ENCODE measurements at regions not wholly inside any gene's neighbourhood (a gene's known extent, or its start where the extent isn't known, plus 50 kb on each side); places are given as distances from the start of the nearest gene placed in this dataset.

- POLR2A ChIA-PET: no interaction called here
- DNase-seq: peak; percentile 11
- Mint-ChIP-seq H3K4me1 (peaks cover 4% of the 10 kb centered on the region), H3K27me3 (peaks cover 38% of the 10 kb centered on the region), H3K36me3 (ENCODE audit: low read depth) (no peaks in the 10 kb centered on the region), H3K27ac (no peak overlapping the region), H3K9me3 (ENCODE audit: low read depth) (no peaks in the 10 kb centered on the region), H3K4me3 (peak overlapping the region; percentile 69)
- intact Hi-C loops (cut with DNase I, micrococcal nuclease): no loop called here
- ATAC-seq: no peak
- CTCF ChIA-PET: no interaction called here
These were observed 187.2 kb upstream of the FANCL start for GRCh38 chr2:58428096-58429013.

DNA sequence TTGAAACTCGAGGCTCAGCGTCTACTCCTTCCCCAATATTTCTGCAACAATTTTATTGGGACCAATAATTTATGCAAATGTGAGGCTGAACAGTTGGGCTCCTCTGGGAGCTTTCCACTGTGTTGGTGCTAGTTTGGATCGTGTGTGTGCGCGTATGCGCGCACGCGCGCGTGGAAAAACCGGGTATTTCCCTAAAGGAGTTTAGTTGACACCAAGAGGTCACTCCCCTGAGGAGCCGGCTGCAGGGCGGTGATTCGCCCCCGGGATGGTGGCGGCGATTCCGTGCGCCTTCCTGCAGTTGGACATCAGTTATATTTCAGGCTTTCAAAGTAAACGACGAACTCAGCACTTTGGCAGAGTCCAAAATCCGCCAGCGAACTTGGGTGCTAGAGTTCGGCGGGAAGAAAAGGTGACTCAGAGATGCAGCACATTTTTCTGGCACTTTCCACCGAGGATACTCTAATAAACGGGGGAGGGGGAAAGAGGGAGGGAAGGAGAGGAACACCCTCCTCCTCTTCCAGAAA, 186.5 kb upstream of the FANCL start:
- Mint-ChIP-seq H3K27me3 (peaks cover 38% of the 10 kb centered on the region), H3K4me3 (peak overlapping the region; percentile 69), H3K9me3 (ENCODE audit: low read depth) (no peaks in the 10 kb centered on the region), H3K4me1 (peaks cover 4% of the 10 kb centered on the region), H3K36me3 (ENCODE audit: low read depth) (no peaks in the 10 kb centered on the region), H3K27ac (no peak overlapping the region)
- intact Hi-C loops (cut with DNase I, micrococcal nuclease): no loop called here
- peak; percentile 38 for DNase-seq
- ATAC-seq: peak; percentile 33
- ChIA-PET POLR2A (no interaction called here), CTCF (no interaction called here)

- ChIA-PET CTCF (no interaction called here), POLR2A (no interaction called here)
- H3K4me3 Mint-ChIP-seq: no peak overlapping the region
- peaks cover 4% of the 10 kb centered on the region for H3K4me1 Mint-ChIP-seq
- no peak for DNase-seq
- H3K27ac Mint-ChIP-seq: no peak overlapping the region
- no peaks in the 10 kb centered on the region for H3K9me3 Mint-ChIP-seq (ENCODE audit: low read depth)
- H3K27me3 Mint-ChIP-seq: peaks cover 38% of the 10 kb centered on the region
- no peak for ATAC-seq
- no peaks in the 10 kb centered on the region for H3K36me3 Mint-ChIP-seq (ENCODE audit: low read depth)
- intact Hi-C loops (cut with DNase I, micrococcal nuclease): no loop called here
These were observed 184.2 kb upstream of the FANCL start for GRCh38 chr2:58425368-58425767.

- ChIA-PET CTCF (interaction anchor here (0.6 kb wide), 3 partner anchors 57 to 237 kb away, joined by 3 read pairs; no protein-coding TSS in a partner anchor), POLR2A (no interaction called here)
- no peaks in the 10 kb centered on the region for H3K9me3 Mint-ChIP-seq (ENCODE audit: low read depth)
- H3K27ac Mint-ChIP-seq: no peak overlapping the region
- ATAC-seq (no peak), DNase-seq (no peak)
- no peaks in the 10 kb centered on the region for H3K4me1 Mint-ChIP-seq
- H3K27me3 Mint-ChIP-seq: peaks cover 6% of the 10 kb centered on the region
- no peak overlapping the region for H3K4me3 Mint-ChIP-seq
- intact Hi-C loops (cut with DNase I, micrococcal nuclease): no loop called here
- no peaks in the 10 kb centered on the region for H3K36me3 Mint-ChIP-seq (ENCODE audit: low read depth)
These were observed 178.9 kb upstream of the FANCL start for GRCh38 chr2:58419983-58420382.

DNA sequence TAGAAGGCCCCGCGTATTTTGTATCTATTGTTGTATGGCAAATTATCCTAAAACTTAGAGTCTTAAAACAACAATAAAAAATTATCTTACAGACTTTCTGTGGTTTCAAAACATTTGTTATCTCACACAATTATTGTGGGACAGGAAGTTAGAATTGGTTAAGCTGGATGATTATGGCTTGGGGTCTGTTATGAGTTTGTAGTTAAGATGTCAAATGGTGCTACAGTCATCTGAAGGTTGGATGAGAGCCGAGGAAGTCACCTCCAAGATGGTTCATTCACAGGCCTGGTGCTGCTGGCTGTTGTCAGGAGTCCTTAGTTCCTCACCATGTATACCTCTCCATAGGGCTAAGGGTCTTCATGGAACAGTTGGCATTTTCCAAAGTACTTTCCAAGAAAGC, 175.6 kb upstream of the FANCL start:
- ChIA-PET POLR2A (no interaction called here), CTCF (no interaction called here)
- Mint-ChIP-seq H3K27me3 (peaks cover 4% of the 10 kb centered on the region), H3K36me3 (ENCODE audit: low read depth) (no peaks in the 10 kb centered on the region), H3K4me3 (no peak overlapping the region), H3K4me1 (no peaks in the 10 kb centered on the region), H3K9me3 (ENCODE audit: low read depth) (no peaks in the 10 kb centered on the region), H3K27ac (no peak overlapping the region)
- no peak for ATAC-seq
- intact Hi-C loops (cut with DNase I, micrococcal nuclease): no loop called here
- no peak for DNase-seq

DNA sequence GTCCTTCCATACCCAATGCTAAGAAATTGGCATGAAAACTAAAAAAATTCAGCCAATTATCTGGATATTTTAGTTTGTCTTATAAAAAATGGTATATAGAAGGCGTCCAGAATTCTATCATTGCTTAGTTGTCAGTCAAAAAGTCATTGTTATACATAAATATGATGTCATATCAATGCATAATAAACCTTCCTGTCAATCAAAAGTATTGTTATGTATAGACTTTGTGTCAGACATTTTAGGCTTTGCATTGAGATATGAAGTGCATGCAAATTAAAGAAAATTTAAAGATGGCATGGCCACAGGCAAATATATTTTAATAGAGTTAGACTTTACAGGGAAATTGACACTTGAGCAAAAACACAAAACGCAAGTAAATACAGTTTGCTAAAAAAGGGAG, 173.4 kb upstream of the FANCL start:
- Mint-ChIP-seq H3K9me3 (ENCODE audit: low read depth) (no peaks in the 10 kb centered on the region), H3K4me3 (no peak overlapping the region), H3K36me3 (ENCODE audit: low read depth) (no peaks in the 10 kb centered on the region), H3K27ac (no peak overlapping the region), H3K27me3 (peaks cover 2% of the 10 kb centered on the region), H3K4me1 (no peaks in the 10 kb centered on the region)
- no peak for DNase-seq
- no peak for ATAC-seq
- ChIA-PET CTCF (no interaction called here), POLR2A (no interaction called here)
- intact Hi-C loops (cut with DNase I, micrococcal nuclease): no loop called here

- CTCF ChIA-PET: no interaction called here
- no peaks in the 10 kb centered on the region for H3K36me3 Mint-ChIP-seq (ENCODE audit: low read depth)
These were observed 169.4 kb upstream of the FANCL start for GRCh38 chr2:58410549-58410948.

GRCh38 chr2:58407487-58407886, 166.4 kb upstream of the FANCL start:
- H3K36me3 Mint-ChIP-seq (ENCODE audit: low read depth): no peaks in the 10 kb centered on the region
- intact Hi-C loops (cut with DNase I, micrococcal nuclease): no loop called here
- H3K9me3 Mint-ChIP-seq (ENCODE audit: low read depth): no peaks in the 10 kb centered on the region
- H3K4me3 Mint-ChIP-seq: no peak overlapping the region
- peaks cover 4% of the 10 kb centered on the region for H3K27me3 Mint-ChIP-seq
- ChIA-PET POLR2A (no interaction called here), CTCF (no interaction called here)
- DNase-seq (no peak), ATAC-seq (no peak)
- H3K4me1 Mint-ChIP-seq: no peaks in the 10 kb centered on the region
- no peak overlapping the region for H3K27ac Mint-ChIP-seq

More at GRCh38 chr2:58410549-58410948, 169.4 kb upstream of the FANCL start:
- intact Hi-C loops (cut with DNase I, micrococcal nuclease): no loop called here
- ATAC-seq (no peak), DNase-seq (no peak)
- Mint-ChIP-seq H3K9me3 (ENCODE audit: low read depth) (no peaks in the 10 kb centered on the region), H3K4me1 (no peaks in the 10 kb centered on the region), H3K4me3 (no peak overlapping the region), H3K27ac (no peak overlapping the region), H3K27me3 (no peaks in the 10 kb centered on the region)
- POLR2A ChIA-PET: no interaction called here

DNA sequence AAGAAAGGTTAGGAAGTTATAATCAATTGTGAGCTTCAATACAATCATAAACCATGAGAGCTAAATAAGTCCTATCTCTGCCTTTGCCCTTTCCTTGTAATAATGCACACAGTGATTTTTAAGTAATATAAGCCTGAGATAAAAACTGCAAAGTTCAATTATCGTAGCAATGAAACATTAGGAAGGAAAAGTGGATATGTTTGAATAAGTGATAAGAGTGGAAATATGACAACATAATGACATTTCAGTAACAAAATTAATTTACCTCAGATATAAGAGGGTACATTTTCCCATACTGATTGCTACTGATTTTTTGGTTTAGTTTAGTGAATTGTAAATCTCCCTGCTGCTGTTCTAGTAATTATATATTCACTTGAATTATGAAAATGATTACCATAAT, 164.2 kb upstream of the FANCL start:
- Mint-ChIP-seq H3K9me3 (ENCODE audit: low read depth) (no peaks in the 10 kb centered on the region), H3K4me3 (no peak overlapping the region), H3K27me3 (peaks cover 7% of the 10 kb centered on the region), H3K27ac (no peak overlapping the region), H3K36me3 (ENCODE audit: low read depth) (no peaks in the 10 kb centered on the region), H3K4me1 (no peaks in the 10 kb centered on the region)
- ChIA-PET POLR2A (no interaction called here), CTCF (no interaction called here)
- DNase-seq: no peak
- no peak for ATAC-seq
- intact Hi-C loops (cut with DNase I, micrococcal nuclease): no loop called here

- H3K4me3 Mint-ChIP-seq: no peak overlapping the region
- CTCF ChIA-PET: no interaction called here
- no peak overlapping the region for H3K27ac Mint-ChIP-seq
- no peaks in the 10 kb centered on the region for H3K9me3 Mint-ChIP-seq (ENCODE audit: low read depth)
- no peaks in the 10 kb centered on the region for H3K4me1 Mint-ChIP-seq
- ATAC-seq (no peak), DNase-seq (no peak)
- H3K36me3 Mint-ChIP-seq (ENCODE audit: low read depth): no peaks in the 10 kb centered on the region
- POLR2A ChIA-PET: no interaction called here
- H3K27me3 Mint-ChIP-seq: peaks cover 12% of the 10 kb centered on the region
- intact Hi-C loops (cut with DNase I, micrococcal nuclease): no loop called here
These were observed 160.8 kb upstream of the FANCL start for GRCh38 chr2:58401936-58402335.

GRCh38 chr2:58398406-58398805, 157.3 kb upstream of the FANCL start:
- no peak overlapping the region for H3K4me3 Mint-ChIP-seq
- DNase-seq (no peak), ATAC-seq (no peak)
- no peaks in the 10 kb centered on the region for H3K4me1 Mint-ChIP-seq
- peaks cover 12% of the 10 kb centered on the region for H3K27me3 Mint-ChIP-seq
- H3K36me3 Mint-ChIP-seq (ENCODE audit: low read depth): no peaks in the 10 kb centered on the region
- intact Hi-C loops (cut with DNase I, micrococcal nuclease): no loop called here
- ChIA-PET CTCF (no interaction called here), POLR2A (no interaction called here)
- H3K9me3 Mint-ChIP-seq (ENCODE audit: low read depth): no peaks in the 10 kb centered on the region
- no peak overlapping the region for H3K27ac Mint-ChIP-seq

GRCh38 chr2:58387701-58388100, 146.6 kb upstream of the FANCL start:
- no peaks in the 10 kb centered on the region for H3K36me3 Mint-ChIP-seq (ENCODE audit: low read depth)
- H3K27ac Mint-ChIP-seq: no peak overlapping the region
- POLR2A ChIA-PET: no interaction called here
- no peaks in the 10 kb centered on the region for H3K27me3 Mint-ChIP-seq
- H3K4me3 Mint-ChIP-seq: no peak overlapping the region
- CTCF ChIA-PET: no interaction called here
- H3K9me3 Mint-ChIP-seq (ENCODE audit: low read depth): no peaks in the 10 kb centered on the region
- no peaks in the 10 kb centered on the region for H3K4me1 Mint-ChIP-seq
- intact Hi-C loops (cut with DNase I, micrococcal nuclease): no loop called here
- ATAC-seq (no peak), DNase-seq (no peak)
